GM23338 (cell line): ENCODE measurements at regions not wholly inside any gene's neighbourhood (a gene's known extent, or its start where the extent isn't known, plus 50 kb on each side); places are given as distances from the start of the nearest gene placed in this dataset.

ENCODE experiments used
- CREB1 ChIP-seq: fragments of 250-450 bp; sonication (Bioruptor Pico); IDR thresholded peaks from 2 replicates; pipeline ENCODE4 v1.5.0; 2020; ENCODE audit warnings: low read depth, mild to moderate bottlenecking, moderate library complexity
- CTCF ChIP-seq, 2 experiments: fragments of 200-600 bp in 1 of 2; sonication (generic) in 1 of 2; conservative IDR thresholded peaks; 2 replicates each; pipeline versions ENCODE4 v1.5.1 to v1.6.1; 2016 to 2017; ENCODE audit warnings: antibody characterized with exemption in 2 of 2, low read depth in 2 of 2, mild to moderate bottlenecking in 2 of 2, moderate library complexity in 1 of 2
- ETS1 ChIP-seq: IDR thresholded peaks from 2 replicates; pipeline ENCODE4 v1.6.1; 2016; ENCODE audit warnings: antibody characterized with exemption
- EZH2 ChIP-seq: fragments of 200-600 bp; sonication (generic); IDR thresholded peaks from one replicate; pipeline ENCODE4 v1.8.0; 2017; ENCODE audit warnings: antibody characterized with exemption, mild to moderate bottlenecking, low read depth; ENCODE audit not compliant: unreplicated experiment
- EZH2phosphoT487 ChIP-seq: fragments of 200-600 bp; sonication (generic); IDR thresholded peaks from one replicate; pipeline ENCODE4 v1.8.1; 2018; ENCODE audit warnings: antibody characterized with exemption; ENCODE audit not compliant: unreplicated experiment
- JUNB ChIP-seq: IDR thresholded peaks from one replicate; pipeline ENCODE4 v1.6.1; 2016; ENCODE audit warnings: antibody characterized with exemption; ENCODE audit not compliant: unreplicated experiment
- NANOG ChIP-seq: IDR thresholded peaks from 2 replicates; pipeline ENCODE4 v1.6.1; 2016; ENCODE audit warnings: antibody characterized with exemption, borderline replicate concordance
- POLR2AphosphoS5 ChIP-seq: IDR thresholded peaks from 2 replicates; pipeline ENCODE4 v1.6.1; 2016; ENCODE audit warnings: antibody characterized with exemption, low read depth
- REST ChIP-seq: IDR thresholded peaks from one replicate; pipeline ENCODE4 v1.6.1; 2018; ENCODE audit warnings: antibody characterized with exemption; ENCODE audit not compliant: unreplicated experiment
- STAT1 ChIP-seq: IDR thresholded peaks from one replicate; pipeline ENCODE4 v1.6.1; 2016; ENCODE audit warnings: antibody characterized with exemption; ENCODE audit not compliant: unreplicated experiment
- ZNF114 ChIP-seq: fragments of 250-450 bp; sonication (Bioruptor Pico); IDR thresholded peaks from 2 replicates; pipeline ENCODE4 v1.5.0; 2020; ENCODE audit warnings: mild to moderate bottlenecking, moderate library complexity
- ZNF331 ChIP-seq: fragments of 250-450 bp; sonication (Bioruptor Pico); IDR thresholded peaks from 2 replicates; pipeline ENCODE4 v1.5.0; 2020; ENCODE audit warnings: low read depth, mild to moderate bottlenecking, moderate library complexity
- TF ChIP-seq, protein P1 (sequence below): fragments of 250-450 bp; sonication (Bioruptor Pico); IDR thresholded peaks from 2 replicates; pipeline ENCODE4 v1.5.0; 2020; ENCODE audit warnings: mild to moderate bottlenecking, moderate library complexity

DNA sequence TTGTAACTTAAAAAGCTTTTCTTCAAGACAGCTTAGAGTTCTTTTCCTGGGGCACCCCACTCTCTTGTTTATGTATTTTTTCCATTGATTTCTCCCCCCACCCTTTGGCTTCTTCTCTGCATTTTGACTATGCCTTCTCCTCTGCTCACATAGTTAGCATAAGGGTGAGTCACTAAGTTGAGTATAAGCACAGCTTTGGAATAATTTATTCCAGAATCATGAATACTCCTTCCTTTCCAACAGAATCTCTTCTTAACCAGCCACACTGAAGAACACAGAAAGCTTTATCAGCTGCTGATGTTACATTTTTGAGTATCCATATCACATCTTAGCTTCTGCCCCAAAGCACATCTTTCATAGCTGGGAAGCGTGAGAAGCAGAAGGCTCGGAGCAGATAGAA lies 449.5 kb upstream of the MKI67 start:
- no peak for TF ChIP-seq CTCF (conservative IDR thresholded peaks at IDR 0.05; ENCODE audit: low read depth in 2 of 2)
- no peak for TF ChIP-seq JUNB
- TF ChIP-seq ETS1: no peak
- no peak for TF ChIP-seq EZH2
- TF ChIP-seq REST: no peak
- no peak for TF ChIP-seq CREB1
- no peak for TF ChIP-seq POLR2AphosphoS5
- no peak for TF ChIP-seq EZH2phosphoT487
- TF ChIP-seq ZNF331: no peak
- no peak for TF ChIP-seq ZNF114 (CRISPR knock-in tag)
- TF ChIP-seq NANOG: no peak
- TF ChIP-seq, protein P1, sequence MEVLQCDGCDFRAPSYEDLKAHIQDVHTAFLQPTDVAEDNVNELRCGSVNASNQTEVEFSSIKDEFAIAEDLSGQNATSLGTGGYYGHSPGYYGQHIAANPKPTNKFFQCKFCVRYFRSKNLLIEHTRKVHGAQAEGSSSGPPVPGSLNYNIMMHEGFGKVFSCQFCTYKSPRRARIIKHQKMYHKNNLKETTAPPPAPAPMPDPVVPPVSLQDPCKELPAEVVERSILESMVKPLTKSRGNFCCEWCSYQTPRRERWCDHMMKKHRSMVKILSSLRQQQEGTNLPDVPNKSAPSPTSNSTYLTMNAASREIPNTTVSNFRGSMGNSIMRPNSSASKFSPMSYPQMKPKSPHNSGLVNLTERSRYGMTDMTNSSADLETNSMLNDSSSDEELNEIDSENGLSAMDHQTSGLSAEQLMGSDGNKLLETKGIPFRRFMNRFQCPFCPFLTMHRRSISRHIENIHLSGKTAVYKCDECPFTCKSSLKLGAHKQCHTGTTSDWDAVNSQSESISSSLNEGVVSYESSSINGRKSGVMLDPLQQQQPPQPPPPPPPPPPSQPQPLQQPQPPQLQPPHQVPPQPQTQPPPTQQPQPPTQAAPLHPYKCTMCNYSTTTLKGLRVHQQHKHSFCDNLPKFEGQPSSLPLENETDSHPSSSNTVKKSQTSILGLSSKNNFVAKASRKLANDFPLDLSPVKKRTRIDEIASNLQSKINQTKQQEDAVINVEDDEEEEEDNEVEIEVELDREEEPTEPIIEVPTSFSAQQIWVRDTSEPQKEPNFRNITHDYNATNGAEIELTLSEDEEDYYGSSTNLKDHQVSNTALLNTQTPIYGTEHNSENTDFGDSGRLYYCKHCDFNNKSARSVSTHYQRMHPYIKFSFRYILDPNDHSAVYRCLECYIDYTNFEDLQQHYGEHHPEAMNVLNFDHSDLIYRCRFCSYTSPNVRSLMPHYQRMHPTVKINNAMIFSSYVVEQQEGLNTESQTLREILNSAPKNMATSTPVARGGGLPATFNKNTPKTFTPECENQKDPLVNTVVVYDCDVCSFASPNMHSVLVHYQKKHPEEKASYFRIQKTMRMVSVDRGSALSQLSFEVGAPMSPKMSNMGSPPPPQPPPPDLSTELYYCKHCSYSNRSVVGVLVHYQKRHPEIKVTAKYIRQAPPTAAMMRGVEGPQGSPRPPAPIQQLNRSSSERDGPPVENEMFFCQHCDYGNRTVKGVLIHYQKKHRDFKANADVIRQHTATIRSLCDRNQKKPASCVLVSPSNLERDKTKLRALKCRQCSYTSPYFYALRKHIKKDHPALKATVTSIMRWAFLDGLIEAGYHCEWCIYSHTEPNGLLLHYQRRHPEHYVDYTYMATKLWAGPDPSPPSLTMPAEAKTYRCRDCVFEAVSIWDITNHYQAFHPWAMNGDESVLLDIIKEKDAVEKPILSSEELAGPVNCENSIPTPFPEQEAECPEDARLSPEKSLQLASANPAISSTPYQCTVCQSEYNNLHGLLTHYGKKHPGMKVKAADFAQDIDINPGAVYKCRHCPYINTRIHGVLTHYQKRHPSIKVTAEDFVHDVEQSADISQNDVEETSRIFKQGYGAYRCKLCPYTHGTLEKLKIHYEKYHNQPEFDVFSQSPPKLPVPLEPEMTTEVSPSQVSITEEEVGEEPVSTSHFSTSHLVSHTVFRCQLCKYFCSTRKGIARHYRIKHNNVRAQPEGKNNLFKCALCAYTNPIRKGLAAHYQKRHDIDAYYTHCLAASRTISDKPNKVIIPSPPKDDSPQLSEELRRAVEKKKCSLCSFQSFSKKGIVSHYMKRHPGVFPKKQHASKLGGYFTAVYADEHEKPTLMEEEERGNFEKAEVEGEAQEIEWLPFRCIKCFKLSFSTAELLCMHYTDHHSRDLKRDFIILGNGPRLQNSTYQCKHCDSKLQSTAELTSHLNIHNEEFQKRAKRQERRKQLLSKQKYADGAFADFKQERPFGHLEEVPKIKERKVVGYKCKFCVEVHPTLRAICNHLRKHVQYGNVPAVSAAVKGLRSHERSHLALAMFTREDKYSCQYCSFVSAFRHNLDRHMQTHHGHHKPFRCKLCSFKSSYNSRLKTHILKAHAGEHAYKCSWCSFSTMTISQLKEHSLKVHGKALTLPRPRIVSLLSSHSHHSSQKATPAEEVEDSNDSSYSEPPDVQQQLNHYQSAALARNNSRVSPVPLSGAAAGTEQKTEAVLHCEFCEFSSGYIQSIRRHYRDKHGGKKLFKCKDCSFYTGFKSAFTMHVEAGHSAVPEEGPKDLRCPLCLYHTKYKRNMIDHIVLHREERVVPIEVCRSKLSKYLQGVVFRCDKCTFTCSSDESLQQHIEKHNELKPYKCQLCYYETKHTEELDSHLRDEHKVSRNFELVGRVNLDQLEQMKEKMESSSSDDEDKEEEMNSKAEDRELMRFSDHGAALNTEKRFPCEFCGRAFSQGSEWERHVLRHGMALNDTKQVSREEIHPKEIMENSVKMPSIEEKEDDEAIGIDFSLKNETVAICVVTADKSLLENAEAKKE: no peak
- no peak for TF ChIP-seq STAT1
